ENCODE measurements at regions not wholly inside any gene's neighbourhood (a gene's known extent, or its start where the extent isn't known, plus 50 kb on each side); places are given as distances from the start of the nearest gene placed in this dataset.

DNA sequence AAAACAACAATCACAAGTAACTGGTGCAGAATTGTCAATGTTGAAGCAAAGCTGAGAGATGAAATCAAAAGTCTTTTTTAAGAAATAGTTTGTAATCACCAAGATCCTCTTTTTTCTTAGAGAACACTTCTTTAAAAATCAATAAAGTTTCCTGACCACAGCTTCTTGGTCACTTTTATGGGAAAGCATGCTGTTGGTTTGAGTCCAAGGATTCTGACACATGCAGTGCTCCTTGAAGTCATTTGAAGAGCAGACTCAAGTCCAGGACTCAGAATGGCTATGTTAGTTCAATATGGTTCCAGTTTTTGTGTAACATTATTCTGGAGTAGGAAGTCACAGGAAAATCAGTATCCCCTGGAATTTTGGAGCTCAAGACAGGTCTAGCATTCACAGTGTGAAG, 480.6 kb downstream of the NR2F1-AS1 start:
- Histone ChIP-seq H3K9me3 (ENCODE audit: control insufficient read depth in 2 of 2, low read length in 2 of 2) (no peaks in the 10 kb centered on the region), H3K27ac (ENCODE audit: low read depth in 2 of 2, low read length in 2 of 2) (no peak overlapping the region)

DNA sequence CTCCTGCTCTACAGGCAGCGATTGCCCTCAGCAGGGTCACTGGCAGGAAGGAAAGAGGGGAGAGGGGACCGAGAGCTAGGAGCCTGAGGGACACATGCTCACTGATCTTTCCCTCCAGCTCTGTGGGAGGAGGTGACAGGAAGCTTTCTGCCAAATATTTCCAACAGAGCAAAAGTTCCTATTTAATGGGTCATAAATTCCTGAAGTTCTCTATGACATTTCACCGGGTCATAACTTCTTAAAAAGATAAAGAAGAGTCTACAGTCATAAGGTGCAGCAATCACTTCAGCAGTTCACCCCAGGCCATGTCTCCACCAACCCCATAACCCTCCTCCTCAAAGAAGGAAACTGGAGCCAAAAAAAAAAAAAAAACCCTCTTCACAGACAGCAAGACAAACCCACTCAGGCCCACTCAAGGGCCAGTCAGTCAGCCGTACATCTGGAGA, 481.1 kb downstream of the NR2F1-AS1 start:
- Histone ChIP-seq H3K9ac (ENCODE audit: low read depth in 1 of 2, low read length in 2 of 2) (no peak overlapping the region), H3K4me1 (ENCODE audit: control insufficient read depth in 2 of 2, insufficient read depth in 2 of 2, low read length in 2 of 2) (no peaks in the 10 kb centered on the region), H3K27me3 (ENCODE audit: control insufficient read depth in 2 of 2, insufficient read depth in 2 of 2, low read length in 2 of 2) (no peaks in the 10 kb centered on the region), H3K9me3 (ENCODE audit: control insufficient read depth in 2 of 2, low read length in 2 of 2) (no peaks in the 10 kb centered on the region), H3K27ac (ENCODE audit: low read depth in 2 of 2, low read length in 2 of 2) (no peak overlapping the region), H3K36me3 (ENCODE audit: control insufficient read depth in 2 of 2, insufficient read depth in 2 of 2, low read length in 2 of 2) (no peaks in the 10 kb centered on the region), H3K4me3 (ENCODE audit: low read length in 2 of 2) (no peak overlapping the region)

More for the DNA sequence above, 480.6 kb downstream of the NR2F1-AS1 start:
- Histone ChIP-seq H3K36me3 (ENCODE audit: control insufficient read depth in 2 of 2, insufficient read depth in 2 of 2, low read length in 2 of 2) (no peaks in the 10 kb centered on the region), H3K9ac (ENCODE audit: low read depth in 1 of 2, low read length in 2 of 2) (no peak overlapping the region), H3K4me1 (ENCODE audit: control insufficient read depth in 2 of 2, insufficient read depth in 2 of 2, low read length in 2 of 2) (no peaks in the 10 kb centered on the region), H3K4me3 (ENCODE audit: low read length in 2 of 2) (no peak overlapping the region), H3K27me3 (ENCODE audit: control insufficient read depth in 2 of 2, insufficient read depth in 2 of 2, low read length in 2 of 2) (no peaks in the 10 kb centered on the region)

DNA sequence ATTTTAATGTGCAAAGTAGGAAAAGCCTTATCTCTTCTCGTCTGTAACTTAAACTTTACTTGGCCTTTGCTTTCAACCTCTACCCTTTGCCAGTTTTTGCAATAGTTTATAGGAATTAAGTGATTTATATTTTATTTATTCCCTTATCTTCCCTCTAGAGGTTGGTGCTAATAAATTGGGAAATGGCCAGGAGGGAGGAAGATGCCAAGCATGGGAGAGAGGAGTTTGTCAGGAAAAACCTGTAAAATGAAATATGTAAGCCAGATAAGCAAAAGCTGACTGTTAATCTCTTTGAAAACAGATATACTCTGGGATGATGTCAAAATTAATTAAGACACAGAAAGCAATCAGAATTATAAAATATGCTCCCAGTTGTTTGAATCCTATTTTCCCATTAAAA, 484.5 kb downstream of the NR2F1-AS1 start:
- H3K4me1 ChIP-seq (ENCODE audit: control insufficient read depth in 2 of 2, insufficient read depth in 2 of 2, low read length in 2 of 2), result no peaks in the 10 kb centered on the region
- no peaks in the 10 kb centered on the region for H3K27me3 ChIP-seq (ENCODE audit: control insufficient read depth in 2 of 2, insufficient read depth in 2 of 2, low read length in 2 of 2)
- no peak overlapping the region for H3K4me3 ChIP-seq (ENCODE audit: low read length in 2 of 2)
- H3K9me3 ChIP-seq (ENCODE audit: control insufficient read depth in 2 of 2, low read length in 2 of 2), result no peaks in the 10 kb centered on the region
- no peak overlapping the region for H3K27ac ChIP-seq (ENCODE audit: low read depth in 2 of 2, low read length in 2 of 2)
- no peaks in the 10 kb centered on the region for H3K36me3 ChIP-seq (ENCODE audit: control insufficient read depth in 2 of 2, insufficient read depth in 2 of 2, low read length in 2 of 2)
- no peak overlapping the region for H3K9ac ChIP-seq (ENCODE audit: low read depth in 1 of 2, low read length in 2 of 2)

DNA sequence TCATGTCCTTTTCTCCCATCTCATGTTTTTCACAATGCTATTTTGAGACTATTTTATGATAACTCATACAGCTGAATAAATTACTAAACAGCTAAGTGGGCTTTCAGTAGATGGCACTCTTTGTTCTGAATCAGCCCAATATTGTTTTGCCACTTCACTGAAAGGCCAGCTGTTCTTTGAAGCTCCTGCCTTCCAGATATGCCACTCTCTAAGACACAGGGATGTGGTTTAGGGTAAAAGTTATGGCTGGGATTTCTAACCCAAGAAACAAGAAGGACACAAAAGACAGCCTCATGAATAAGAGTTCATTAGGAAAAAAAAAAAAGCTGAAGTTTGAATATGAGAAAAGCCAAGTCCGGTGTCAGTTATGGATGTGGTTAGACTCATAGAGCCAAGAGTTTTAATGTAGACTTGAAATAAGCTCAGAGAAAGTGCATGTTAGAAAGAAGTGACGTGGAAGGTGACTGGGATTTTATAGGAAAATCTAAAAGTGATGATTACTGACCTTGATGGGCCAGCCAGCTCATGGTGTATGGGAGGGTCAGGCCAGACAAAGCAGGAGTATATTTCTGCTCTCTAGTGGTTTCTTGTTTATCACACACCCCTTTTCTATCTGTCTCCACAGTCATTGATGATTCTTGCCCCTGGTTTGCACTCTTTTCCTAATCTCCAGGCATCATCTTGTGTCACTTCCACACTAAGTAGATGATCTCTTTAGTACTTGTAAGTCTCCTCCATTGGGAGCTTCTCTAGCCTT, 488.5 kb downstream of the NR2F1-AS1 start:
- Histone ChIP-seq H3K36me3 (ENCODE audit: control insufficient read depth in 2 of 2, insufficient read depth in 2 of 2, low read length in 2 of 2) (no peaks in the 10 kb centered on the region), H3K4me1 (ENCODE audit: control insufficient read depth in 2 of 2, insufficient read depth in 2 of 2, low read length in 2 of 2) (no peaks in the 10 kb centered on the region), H3K9ac (ENCODE audit: low read depth in 1 of 2, low read length in 2 of 2) (no peak overlapping the region), H3K27me3 (ENCODE audit: control insufficient read depth in 2 of 2, insufficient read depth in 2 of 2, low read length in 2 of 2) (no peaks in the 10 kb centered on the region), H3K9me3 (ENCODE audit: control insufficient read depth in 2 of 2, low read length in 2 of 2) (no peaks in the 10 kb centered on the region), H3K27ac (ENCODE audit: low read depth in 2 of 2, low read length in 2 of 2) (no peak overlapping the region), H3K4me3 (ENCODE audit: low read length in 2 of 2) (no peak overlapping the region)

DNA sequence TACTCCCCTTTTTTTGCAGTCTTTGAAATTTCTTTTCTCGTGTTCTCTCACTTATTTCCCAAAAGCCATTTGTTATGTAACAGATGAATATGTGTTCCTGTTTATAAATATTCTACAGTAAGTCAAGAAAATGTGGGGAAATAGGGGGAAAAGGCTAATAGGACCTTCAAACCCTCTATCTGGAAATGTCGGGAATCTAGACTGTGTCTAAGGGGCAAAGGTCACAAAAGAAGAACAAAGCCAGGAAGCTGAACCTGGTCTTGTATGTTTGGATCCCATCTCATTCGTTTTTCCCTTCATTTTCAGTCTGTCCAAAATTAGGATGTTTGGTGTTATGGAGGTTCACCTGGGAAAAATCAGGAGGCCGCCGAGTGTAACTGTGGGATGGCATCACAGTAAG, 490.3 kb downstream of the NR2F1-AS1 start:
- no peak overlapping the region for H3K27ac ChIP-seq (ENCODE audit: low read depth in 2 of 2, low read length in 2 of 2)
- no peaks in the 10 kb centered on the region for H3K4me1 ChIP-seq (ENCODE audit: control insufficient read depth in 2 of 2, insufficient read depth in 2 of 2, low read length in 2 of 2)
- H3K9me3 ChIP-seq (ENCODE audit: control insufficient read depth in 2 of 2, low read length in 2 of 2), result no peaks in the 10 kb centered on the region
- H3K27me3 ChIP-seq (ENCODE audit: control insufficient read depth in 2 of 2, insufficient read depth in 2 of 2, low read length in 2 of 2), result no peaks in the 10 kb centered on the region
- no peak overlapping the region for H3K4me3 ChIP-seq (ENCODE audit: low read length in 2 of 2)
- H3K36me3 ChIP-seq (ENCODE audit: control insufficient read depth in 2 of 2, insufficient read depth in 2 of 2, low read length in 2 of 2), result no peaks in the 10 kb centered on the region
- H3K9ac ChIP-seq (ENCODE audit: low read depth in 1 of 2, low read length in 2 of 2), result no peak overlapping the region

DNA sequence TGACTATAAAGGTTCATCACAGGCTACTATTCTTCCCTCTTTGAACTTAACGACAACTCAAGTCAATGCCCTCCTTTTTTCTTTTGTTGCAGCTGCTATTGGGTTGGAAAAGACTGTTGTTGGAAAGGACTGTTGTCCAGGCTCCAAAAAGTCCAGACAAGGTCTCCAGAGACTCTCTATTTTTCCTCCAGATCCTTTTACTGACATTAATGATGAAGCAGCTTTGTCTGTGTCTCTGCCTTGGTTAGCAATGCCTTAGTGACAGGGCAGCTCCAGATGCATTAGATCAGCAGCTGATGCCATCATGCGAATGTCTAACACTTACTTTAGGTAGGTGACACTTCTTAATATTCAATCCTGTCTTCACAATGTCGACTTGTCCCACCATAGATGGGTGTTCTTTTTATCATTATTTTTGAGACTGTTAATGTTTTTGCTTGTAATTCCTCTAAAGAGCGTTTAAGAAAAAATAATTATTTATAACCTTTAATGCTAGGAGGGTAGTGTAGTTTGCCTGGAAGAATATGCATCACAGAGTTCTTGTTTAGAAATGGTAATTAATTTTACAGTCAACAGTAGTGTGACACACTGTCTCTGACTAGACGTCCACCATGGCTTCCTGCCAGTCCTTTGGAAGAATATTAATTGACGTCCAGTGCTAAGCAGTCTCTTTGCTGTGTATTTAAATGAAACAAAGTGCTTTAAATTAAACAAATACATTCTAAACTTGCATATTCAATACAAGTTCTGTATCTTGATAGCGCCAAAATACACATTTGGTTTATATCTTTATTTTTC, 492.2 kb downstream of the NR2F1-AS1 start:
- H3K4me3 ChIP-seq (ENCODE audit: low read length in 2 of 2), result no peak overlapping the region
- H3K4me1 ChIP-seq (ENCODE audit: control insufficient read depth in 2 of 2, insufficient read depth in 2 of 2, low read length in 2 of 2), result no peaks in the 10 kb centered on the region
- no peaks in the 10 kb centered on the region for H3K9me3 ChIP-seq (ENCODE audit: control insufficient read depth in 2 of 2, low read length in 2 of 2)
- H3K36me3 ChIP-seq (ENCODE audit: control insufficient read depth in 2 of 2, insufficient read depth in 2 of 2, low read length in 2 of 2), result no peaks in the 10 kb centered on the region
- H3K27me3 ChIP-seq (ENCODE audit: control insufficient read depth in 2 of 2, insufficient read depth in 2 of 2, low read length in 2 of 2), result no peaks in the 10 kb centered on the region
- no peak overlapping the region for H3K27ac ChIP-seq (ENCODE audit: low read depth in 2 of 2, low read length in 2 of 2)
- no peak overlapping the region for H3K9ac ChIP-seq (ENCODE audit: low read depth in 1 of 2, low read length in 2 of 2)

DNA sequence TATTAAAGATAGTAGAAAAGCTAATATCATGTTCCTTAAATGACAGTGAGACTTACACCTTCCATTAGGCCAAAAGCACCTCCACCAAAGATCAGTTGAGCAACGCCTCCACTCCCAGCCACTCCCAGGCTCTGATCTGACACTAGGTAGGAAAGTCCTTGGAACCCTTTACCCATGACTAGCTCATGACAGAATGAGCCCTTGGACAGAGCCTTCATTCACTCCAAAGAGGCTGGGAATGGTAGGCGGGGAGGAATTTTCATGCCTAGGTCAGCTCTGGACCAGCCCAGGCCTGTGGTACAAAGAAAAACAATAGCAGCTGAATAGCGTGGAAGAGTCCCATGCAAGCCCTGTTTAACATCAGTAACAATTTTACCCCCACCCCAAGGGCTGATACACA, 493.7 kb downstream of the NR2F1-AS1 start:
- no peak overlapping the region for H3K9ac ChIP-seq (ENCODE audit: low read depth in 1 of 2, low read length in 2 of 2)
- H3K36me3 ChIP-seq (ENCODE audit: control insufficient read depth in 2 of 2, insufficient read depth in 2 of 2, low read length in 2 of 2), result no peaks in the 10 kb centered on the region
- H3K4me3 ChIP-seq (ENCODE audit: low read length in 2 of 2), result no peak overlapping the region
- no peaks in the 10 kb centered on the region for H3K27me3 ChIP-seq (ENCODE audit: control insufficient read depth in 2 of 2, insufficient read depth in 2 of 2, low read length in 2 of 2)
- H3K9me3 ChIP-seq (ENCODE audit: control insufficient read depth in 2 of 2, low read length in 2 of 2), result no peaks in the 10 kb centered on the region
- H3K27ac ChIP-seq (ENCODE audit: low read depth in 2 of 2, low read length in 2 of 2), result no peak overlapping the region
- H3K4me1 ChIP-seq (ENCODE audit: control insufficient read depth in 2 of 2, insufficient read depth in 2 of 2, low read length in 2 of 2), result no peaks in the 10 kb centered on the region

DNA sequence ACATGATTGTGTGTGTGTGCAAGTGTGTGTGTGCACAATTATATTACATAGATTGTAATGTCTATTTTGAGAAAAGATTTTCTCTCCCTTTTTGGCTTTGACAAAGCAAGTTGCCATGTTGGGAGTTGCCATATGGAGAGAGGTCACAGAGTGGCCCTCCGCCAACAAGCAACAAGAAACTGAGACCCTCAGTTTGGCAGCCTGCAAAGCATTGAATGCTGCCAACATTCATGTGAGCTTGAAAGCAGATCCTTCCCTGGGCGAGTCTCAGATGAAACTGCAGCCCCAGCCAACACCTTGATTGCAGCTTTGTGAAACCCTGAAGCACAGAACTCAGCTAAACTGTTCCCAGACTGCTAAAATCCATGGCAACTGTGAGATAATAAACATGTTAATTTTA, 498.0 kb downstream of the NR2F1-AS1 start:
- Histone ChIP-seq H3K4me3 (ENCODE audit: low read length in 2 of 2) (no peak overlapping the region), H3K36me3 (ENCODE audit: control insufficient read depth in 2 of 2, insufficient read depth in 2 of 2, low read length in 2 of 2) (no peaks in the 10 kb centered on the region), H3K27me3 (ENCODE audit: control insufficient read depth in 2 of 2, insufficient read depth in 2 of 2, low read length in 2 of 2) (no peaks in the 10 kb centered on the region), H3K4me1 (ENCODE audit: control insufficient read depth in 2 of 2, insufficient read depth in 2 of 2, low read length in 2 of 2) (no peaks in the 10 kb centered on the region), H3K9ac (ENCODE audit: low read depth in 1 of 2, low read length in 2 of 2) (no peak overlapping the region), H3K9me3 (ENCODE audit: control insufficient read depth in 2 of 2, low read length in 2 of 2) (no peaks in the 10 kb centered on the region), H3K27ac (ENCODE audit: low read depth in 2 of 2, low read length in 2 of 2) (no peak overlapping the region)

DNA sequence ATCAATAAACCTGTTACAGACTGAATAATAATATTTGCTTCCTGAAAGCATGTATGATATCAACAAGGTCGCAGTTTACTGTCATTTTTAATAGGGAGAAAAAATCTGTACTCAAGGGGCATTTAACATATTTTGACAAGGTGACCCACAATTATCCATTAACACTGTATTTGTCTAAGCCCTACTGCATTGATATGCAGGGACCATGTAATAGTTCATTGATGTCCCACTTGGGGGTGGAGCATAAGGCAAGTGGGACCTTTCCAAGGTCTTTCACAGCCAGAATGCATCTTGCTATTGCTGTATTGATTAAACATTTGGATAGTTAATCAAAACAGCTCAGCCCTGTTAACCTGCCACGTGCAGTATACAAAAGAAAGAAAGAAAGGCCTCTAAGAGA, 502.0 kb downstream of the NR2F1-AS1 start:
- Histone ChIP-seq H3K4me3 (ENCODE audit: low read length in 2 of 2) (no peak overlapping the region), H3K4me1 (ENCODE audit: control insufficient read depth in 2 of 2, insufficient read depth in 2 of 2, low read length in 2 of 2) (no peaks in the 10 kb centered on the region), H3K9ac (ENCODE audit: low read depth in 1 of 2, low read length in 2 of 2) (no peak overlapping the region), H3K27ac (ENCODE audit: low read depth in 2 of 2, low read length in 2 of 2) (no peak overlapping the region), H3K36me3 (ENCODE audit: control insufficient read depth in 2 of 2, insufficient read depth in 2 of 2, low read length in 2 of 2) (no peaks in the 10 kb centered on the region), H3K27me3 (ENCODE audit: control insufficient read depth in 2 of 2, insufficient read depth in 2 of 2, low read length in 2 of 2) (no peaks in the 10 kb centered on the region), H3K9me3 (ENCODE audit: control insufficient read depth in 2 of 2, low read length in 2 of 2) (no peaks in the 10 kb centered on the region)

Measured in mucosa of rectum (tissue), 2 donors.